H1 (cell line): ENCODE measurements at regions not wholly inside any gene's neighbourhood (a gene's known extent, or its start where the extent isn't known, plus 50 kb on each side); places are given as distances from the start of the nearest gene placed in this dataset.

Experiments
- EZH2 ChIP-seq: fragments of 200-600 bp; sonication (generic); IDR thresholded peaks from 2 replicates; pipeline ENCODE4 v1.7.1; 2012; ENCODE audit warnings: low read depth, mild to moderate bottlenecking, moderate library complexity, low read length, inconsistent platforms; ENCODE audit not compliant: severe bottlenecking
- GTF2F1 ChIP-seq: IDR thresholded peaks from 2 replicates; pipeline ENCODE4 v1.6.1; 2012; ENCODE audit warnings: low read depth, low read length, improper control_type of control experiment, borderline replicate concordance
- HDAC2 ChIP-seq, 2 experiments: fragments of 300-600 bp in 1 of 2; sonication (generic) in 1 of 2; IDR thresholded peaks; 2 replicates each; pipeline ENCODE4 v1.6.1; 2011 to 2012; ENCODE audit warnings: low read depth in 2 of 2, low read length in 2 of 2, mild to moderate bottlenecking in 2 of 2, moderate library complexity in 2 of 2, borderline replicate concordance in 1 of 2, inconsistent platforms in 1 of 2
- TF ChIP-seq, protein P1 (sequence below), 3 experiments: IDR thresholded peaks; 1 replicate in 2 of 3; 2 replicates in 1 of 3; pipeline versions ENCODE4 v1.5.1 to v1.6.1; 2011; ENCODE audit warnings: low read length in 3 of 3, mild to moderate bottlenecking in 3 of 3, inconsistent platforms in 2 of 3, low read depth in 1 of 3, moderate library complexity in 1 of 3; ENCODE audit not compliant: insufficient read depth in 1 of 3; ENCODE audit errors: control extremely low read depth in 1 of 3

DNA sequence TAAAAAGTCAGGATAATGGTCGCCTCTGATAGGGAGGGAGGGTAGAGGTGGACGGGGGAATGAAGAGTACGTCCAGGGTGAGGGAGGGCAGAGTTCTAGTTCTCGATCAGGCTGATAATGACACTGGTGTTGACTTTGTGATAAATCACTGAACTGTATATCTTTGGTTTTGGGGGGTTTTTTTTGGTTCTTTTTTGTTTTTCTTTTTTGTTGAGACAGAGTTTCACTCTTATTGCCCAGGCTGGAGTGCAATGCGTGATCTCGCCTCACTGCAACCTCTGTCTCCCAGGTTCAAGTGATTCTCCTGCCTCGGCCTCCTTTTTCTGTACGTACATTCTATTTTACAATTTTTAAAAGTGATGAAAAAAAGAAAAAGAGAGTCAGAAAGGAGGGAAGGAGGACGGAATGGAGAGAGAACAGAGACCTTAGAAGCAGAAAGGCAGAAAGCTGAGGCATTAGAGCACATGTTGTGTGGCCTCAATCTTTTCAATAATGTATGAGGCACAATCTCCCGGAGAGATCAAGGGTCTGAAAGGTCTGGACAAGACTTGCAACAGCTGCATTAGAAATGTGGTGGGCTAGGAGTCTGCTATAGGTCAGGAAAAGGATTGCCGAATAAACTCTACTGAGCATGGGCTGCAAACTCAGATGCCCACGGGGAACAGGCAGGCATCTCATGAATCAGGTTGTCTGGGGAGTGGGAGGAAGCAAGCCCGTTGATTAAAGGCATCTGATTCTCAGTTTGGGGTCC, 174.8 kb downstream of the TOMM20 start:
- TF ChIP-seq, protein P1, sequence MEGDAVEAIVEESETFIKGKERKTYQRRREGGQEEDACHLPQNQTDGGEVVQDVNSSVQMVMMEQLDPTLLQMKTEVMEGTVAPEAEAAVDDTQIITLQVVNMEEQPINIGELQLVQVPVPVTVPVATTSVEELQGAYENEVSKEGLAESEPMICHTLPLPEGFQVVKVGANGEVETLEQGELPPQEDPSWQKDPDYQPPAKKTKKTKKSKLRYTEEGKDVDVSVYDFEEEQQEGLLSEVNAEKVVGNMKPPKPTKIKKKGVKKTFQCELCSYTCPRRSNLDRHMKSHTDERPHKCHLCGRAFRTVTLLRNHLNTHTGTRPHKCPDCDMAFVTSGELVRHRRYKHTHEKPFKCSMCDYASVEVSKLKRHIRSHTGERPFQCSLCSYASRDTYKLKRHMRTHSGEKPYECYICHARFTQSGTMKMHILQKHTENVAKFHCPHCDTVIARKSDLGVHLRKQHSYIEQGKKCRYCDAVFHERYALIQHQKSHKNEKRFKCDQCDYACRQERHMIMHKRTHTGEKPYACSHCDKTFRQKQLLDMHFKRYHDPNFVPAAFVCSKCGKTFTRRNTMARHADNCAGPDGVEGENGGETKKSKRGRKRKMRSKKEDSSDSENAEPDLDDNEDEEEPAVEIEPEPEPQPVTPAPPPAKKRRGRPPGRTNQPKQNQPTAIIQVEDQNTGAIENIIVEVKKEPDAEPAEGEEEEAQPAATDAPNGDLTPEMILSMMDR (IDR thresholded peaks at IDR 0.05; ENCODE audit: control extremely low read depth in 1 of 3, insufficient read depth in 1 of 3, low read depth in 1 of 3, low read length in 3 of 3): no peak
- TF ChIP-seq HDAC2 (IDR thresholded peaks at IDR 0.05; ENCODE audit: borderline replicate concordance in 1 of 2, low read depth in 2 of 2, low read length in 2 of 2): no peak
- no peak for TF ChIP-seq EZH2
- TF ChIP-seq GTF2F1: no peak
